ENCODE measurements at regions not wholly inside any gene's neighbourhood (a gene's known extent, or its start where the extent isn't known, plus 50 kb on each side); places are given as distances from the start of the nearest gene placed in this dataset.

- H3K4me2 ChIP-seq (ENCODE audit: insufficient read depth, low read length) = no peak overlapping the region
- TF ChIP-seq CTCF (IDR thresholded peaks at IDR 0.05; ENCODE audit: extremely low read depth, low read depth, low read length) = no peak
- no peak overlapping the region for H3K27ac ChIP-seq (ENCODE audit: low read depth, low read length)
- H4K20me1 ChIP-seq (ENCODE audit: insufficient read depth, low read length) = no peaks in the 10 kb centered on the region
- H2AFZ ChIP-seq (ENCODE audit: low read length) = no peak overlapping the region
- H3K4me1 ChIP-seq (ENCODE audit: insufficient read depth, low read length) = no peaks in the 10 kb centered on the region
- no peaks in the 10 kb centered on the region for H3K36me3 ChIP-seq (ENCODE audit: insufficient read depth, low read length)
- no peaks in the 10 kb centered on the region for H3K27me3 ChIP-seq (ENCODE audit: insufficient read depth, low read length)
- no peak for DNase-seq (ENCODE audit: insufficient read length, low spot score, missing footprints)
- no peaks in the 10 kb centered on the region for H3K79me2 ChIP-seq (ENCODE audit: insufficient read depth, low read length)
- no peak overlapping the region for H3K4me3 ChIP-seq (ENCODE audit: insufficient read depth, low read length)
- no peaks in the 10 kb centered on the region for H3K9me3 ChIP-seq (ENCODE audit: low read depth, low read length)
These were observed 425.0 kb downstream of the CDH11 start for GRCh38 chr16:64696866-64697265.

- Histone ChIP-seq H3K4me3 (ENCODE audit: insufficient read depth, low read length) (no peak overlapping the region), H4K20me1 (ENCODE audit: insufficient read depth, low read length) (no peaks in the 10 kb centered on the region), H3K27ac (ENCODE audit: low read depth, low read length) (no peak overlapping the region), H3K4me2 (ENCODE audit: insufficient read depth, low read length) (no peak overlapping the region), H3K4me1 (ENCODE audit: insufficient read depth, low read length) (no peaks in the 10 kb centered on the region), H3K9me3 (ENCODE audit: low read depth, low read length) (no peaks in the 10 kb centered on the region), H2AFZ (ENCODE audit: low read length) (no peak overlapping the region), H3K36me3 (ENCODE audit: insufficient read depth, low read length) (no peaks in the 10 kb centered on the region), H3K27me3 (ENCODE audit: insufficient read depth, low read length) (no peaks in the 10 kb centered on the region), H3K79me2 (ENCODE audit: insufficient read depth, low read length) (no peaks in the 10 kb centered on the region)
- no peak for TF ChIP-seq CTCF (IDR thresholded peaks at IDR 0.05; ENCODE audit: extremely low read depth, low read depth, low read length)
- DNase-seq (ENCODE audit: insufficient read length, low spot score, missing footprints) = no peak
These were observed 426.2 kb downstream of the CDH11 start for GRCh38 chr16:64695684-64696083.

- Histone ChIP-seq H3K27ac (ENCODE audit: low read depth, low read length) (no peak overlapping the region), H3K36me3 (ENCODE audit: insufficient read depth, low read length) (no peaks in the 10 kb centered on the region), H3K27me3 (ENCODE audit: insufficient read depth, low read length) (no peaks in the 10 kb centered on the region), H3K4me1 (ENCODE audit: insufficient read depth, low read length) (no peaks in the 10 kb centered on the region), H3K4me3 (ENCODE audit: insufficient read depth, low read length) (no peak overlapping the region), H4K20me1 (ENCODE audit: insufficient read depth, low read length) (no peaks in the 10 kb centered on the region), H3K4me2 (ENCODE audit: insufficient read depth, low read length) (no peak overlapping the region), H3K79me2 (ENCODE audit: insufficient read depth, low read length) (no peaks in the 10 kb centered on the region), H3K9me3 (ENCODE audit: low read depth, low read length) (no peaks in the 10 kb centered on the region), H2AFZ (ENCODE audit: low read length) (no peak overlapping the region)
- no peak for TF ChIP-seq CTCF (IDR thresholded peaks at IDR 0.05; ENCODE audit: extremely low read depth, low read depth, low read length)
- DNase-seq (ENCODE audit: insufficient read length, low spot score, missing footprints) = no peak
These were observed 427.9 kb downstream of the CDH11 start for GRCh38 chr16:64693946-64694345.

- no peak overlapping the region for H3K4me2 ChIP-seq (ENCODE audit: insufficient read depth, low read length)
- no peaks in the 10 kb centered on the region for H3K9me3 ChIP-seq (ENCODE audit: low read depth, low read length)
- no peaks in the 10 kb centered on the region for H3K27me3 ChIP-seq (ENCODE audit: insufficient read depth, low read length)
- H3K79me2 ChIP-seq (ENCODE audit: insufficient read depth, low read length) = no peaks in the 10 kb centered on the region
- no peak overlapping the region for H3K27ac ChIP-seq (ENCODE audit: low read depth, low read length)
- no peak for TF ChIP-seq CTCF (IDR thresholded peaks at IDR 0.05; ENCODE audit: extremely low read depth, low read depth, low read length)
- no peaks in the 10 kb centered on the region for H3K4me1 ChIP-seq (ENCODE audit: insufficient read depth, low read length)
- H3K4me3 ChIP-seq (ENCODE audit: insufficient read depth, low read length) = no peak overlapping the region
- no peak for DNase-seq (ENCODE audit: insufficient read length, low spot score, missing footprints)
- H3K36me3 ChIP-seq (ENCODE audit: insufficient read depth, low read length) = no peaks in the 10 kb centered on the region
- H4K20me1 ChIP-seq (ENCODE audit: insufficient read depth, low read length) = no peaks in the 10 kb centered on the region
- peak overlapping the region; percentile 12 for H2AFZ ChIP-seq (ENCODE audit: low read length)
These were observed 434.1 kb downstream of the CDH11 start for GRCh38 chr16:64687786-64688185.

Measured in osteoblast (primary cell).